NCI-H2196 treated with DMSO at 0.1 percent for 48 hours (cell line): ENCODE measurements at regions not wholly inside any gene's neighbourhood (a gene's known extent, or its start where the extent isn't known, plus 50 kb on each side); places are given as distances from the start of the nearest gene placed in this dataset.
A peak's percentile ranks its signal among the peaks of the same experiment; 100 is the strongest.

Experiments
- DNase-seq: peaks from one replicate; lab custom pipeline; 2025; ENCODE audit not compliant: unreplicated experiment; lab: John Stamatoyannopoulos, UW

DNA sequence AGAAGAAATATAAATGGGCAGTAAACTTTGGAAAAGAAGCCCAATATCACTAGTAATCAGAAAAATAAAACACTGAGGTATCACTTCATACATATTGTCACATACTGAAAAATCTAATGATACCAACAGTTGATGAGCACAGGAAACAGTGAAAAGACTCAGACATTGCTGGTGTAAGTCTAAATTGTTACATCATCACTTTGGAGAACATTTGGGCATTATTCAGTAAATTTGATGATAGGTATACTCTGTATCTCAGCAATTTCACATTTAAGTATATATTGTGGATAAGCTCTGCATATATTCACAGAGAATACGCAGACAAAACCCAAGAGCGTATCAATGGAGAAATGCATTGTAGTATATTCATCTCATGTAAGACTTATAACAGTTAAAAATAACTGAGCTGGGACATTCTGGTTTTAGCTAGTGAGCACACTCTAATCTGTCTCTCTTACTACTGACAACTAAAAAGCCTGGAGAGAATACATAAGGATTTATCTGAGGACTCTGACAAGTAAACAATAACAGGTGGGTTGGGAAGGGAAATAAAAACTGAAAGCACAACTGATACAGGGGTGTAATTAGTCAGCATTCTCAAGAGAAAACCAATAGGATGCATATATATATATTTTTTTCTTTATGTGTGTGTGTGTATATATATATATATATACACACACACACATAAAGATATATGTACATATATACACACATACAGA, 212.7 kb upstream of the JUN start:
- DNase-seq = no peak

DNA sequence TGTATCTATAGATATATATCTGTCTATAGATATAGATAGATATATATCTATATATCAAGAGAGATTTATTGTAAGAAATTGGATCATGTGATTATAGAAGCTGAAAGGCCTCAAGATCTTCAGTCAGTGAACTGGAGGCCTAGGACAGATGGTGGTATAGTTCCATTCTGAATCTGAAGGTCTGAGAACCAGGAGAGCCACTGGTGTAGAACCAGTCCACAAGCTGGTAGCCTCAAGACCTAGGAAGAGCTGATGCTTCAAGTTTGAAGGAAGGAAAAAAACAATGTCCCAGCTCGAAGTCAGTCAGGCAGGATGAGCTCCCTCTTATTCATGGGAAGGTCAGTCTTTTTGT, 213.2 kb upstream of the JUN start:
- no peak for DNase-seq

DNA sequence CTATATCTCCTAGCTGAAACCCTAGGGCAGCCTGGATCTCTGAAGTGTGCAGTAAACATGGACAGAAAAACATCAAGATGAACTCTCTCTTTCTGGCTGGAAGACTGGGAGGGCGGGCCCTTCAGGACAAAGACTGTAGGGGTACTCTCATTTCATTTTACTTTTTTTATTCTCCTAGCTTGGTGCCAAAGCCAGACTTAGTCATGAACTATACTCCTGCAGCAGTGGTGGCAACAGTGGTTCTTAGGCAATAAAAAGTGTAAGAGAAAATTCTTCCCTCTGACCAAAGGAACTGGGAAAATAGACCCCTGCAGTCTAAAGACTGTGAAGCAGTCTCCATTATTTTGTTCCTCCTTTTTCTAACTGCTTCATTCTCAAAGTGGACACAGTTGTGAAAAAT, 213.8 kb upstream of the JUN start:
- DNase-seq = no peak

DNA sequence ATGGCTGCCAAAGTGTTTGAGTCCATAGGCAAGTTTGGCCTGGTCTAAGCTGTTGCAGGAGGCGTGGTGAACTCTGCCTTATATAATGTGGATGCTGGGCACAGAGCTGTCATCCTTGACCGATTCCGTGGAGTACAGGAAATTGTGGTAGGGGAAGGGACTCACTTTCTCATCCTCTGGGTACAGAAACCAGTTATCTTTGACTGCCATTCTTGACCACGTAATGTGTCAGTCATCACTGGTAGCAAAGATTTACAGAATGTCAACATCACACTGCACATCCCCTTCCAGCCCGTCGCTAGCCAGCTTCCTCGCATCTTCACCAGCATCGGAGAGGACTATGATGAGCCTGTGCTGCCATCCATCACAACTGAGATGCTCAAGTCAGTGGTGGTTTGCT, 215.8 kb upstream of the JUN start:
- DNase-seq = no peak

DNA sequence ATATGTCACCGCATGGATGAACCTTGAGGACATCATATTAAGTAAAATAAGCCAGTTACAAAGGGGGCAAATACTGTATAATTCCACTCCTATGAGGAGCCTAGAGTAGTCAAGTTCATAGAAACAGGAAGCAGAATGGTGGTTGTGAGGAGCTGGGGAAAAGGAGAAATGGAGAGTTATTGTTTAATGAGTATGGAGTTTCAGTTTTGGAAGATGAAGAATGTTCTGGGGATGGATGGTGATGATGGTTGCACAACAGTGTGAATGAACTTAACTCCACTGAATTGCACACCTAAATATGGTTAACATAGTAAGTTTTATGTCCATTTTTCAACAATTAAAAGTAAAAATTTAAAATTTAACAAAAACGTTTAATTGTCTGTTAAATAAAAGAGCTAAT, 220.9 kb upstream of the JUN start:
- no peak for DNase-seq

DNA sequence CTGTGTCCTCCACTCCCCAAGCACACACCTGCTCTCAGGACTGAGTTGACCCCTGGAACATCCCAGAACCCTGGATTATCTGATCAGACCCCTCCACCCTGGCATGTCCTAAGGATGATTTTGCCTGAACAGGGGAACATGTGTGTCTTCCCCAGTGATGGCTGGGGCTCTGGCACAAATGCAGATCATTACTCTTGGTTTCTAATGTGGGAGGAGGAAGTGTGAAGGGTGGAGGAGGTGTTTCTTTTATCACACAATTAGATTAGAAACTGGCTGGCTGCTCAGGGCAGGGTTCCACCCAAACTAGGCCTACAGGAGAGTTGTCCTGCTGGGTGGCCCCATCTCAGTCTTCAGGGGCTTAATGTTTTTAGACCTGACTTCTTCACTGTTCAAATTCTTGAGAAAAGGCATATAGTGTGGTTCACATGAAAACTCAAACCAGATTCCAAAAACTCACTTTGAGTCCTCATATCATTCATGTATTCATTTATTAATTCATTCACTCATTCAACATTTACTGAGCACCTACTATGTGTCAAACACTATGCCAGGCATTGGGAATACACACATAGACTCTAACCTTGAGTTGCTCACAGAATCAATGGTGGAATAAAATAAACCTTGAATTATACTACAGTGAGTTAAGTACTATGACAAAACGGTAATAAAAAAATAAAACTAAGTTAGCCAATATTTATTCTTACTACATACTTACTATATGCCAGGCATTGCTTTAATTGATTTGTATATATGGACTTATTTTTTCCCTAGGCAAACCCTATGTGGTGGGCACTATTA, 221.8 kb upstream of the JUN start:
- DNase-seq = no peak

DNA sequence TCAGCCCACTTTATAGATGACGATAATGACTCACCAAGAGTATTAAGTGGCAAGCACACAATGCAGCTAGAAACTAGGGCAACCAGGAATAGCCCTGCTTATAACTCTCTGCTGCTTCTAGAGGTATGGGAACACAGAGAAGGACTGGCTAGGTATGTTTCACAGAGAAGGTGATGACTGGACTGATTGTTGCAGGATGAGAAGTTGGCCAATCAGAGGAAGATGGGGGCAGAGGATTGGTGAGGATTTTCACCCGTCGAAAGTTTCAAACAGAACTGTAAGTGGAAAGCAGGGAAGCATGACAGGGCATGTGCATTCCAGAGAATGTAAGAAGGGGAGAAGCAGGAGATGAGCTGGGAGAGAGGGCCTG, 222.4 kb upstream of the JUN start:
- no peak for DNase-seq

DNA sequence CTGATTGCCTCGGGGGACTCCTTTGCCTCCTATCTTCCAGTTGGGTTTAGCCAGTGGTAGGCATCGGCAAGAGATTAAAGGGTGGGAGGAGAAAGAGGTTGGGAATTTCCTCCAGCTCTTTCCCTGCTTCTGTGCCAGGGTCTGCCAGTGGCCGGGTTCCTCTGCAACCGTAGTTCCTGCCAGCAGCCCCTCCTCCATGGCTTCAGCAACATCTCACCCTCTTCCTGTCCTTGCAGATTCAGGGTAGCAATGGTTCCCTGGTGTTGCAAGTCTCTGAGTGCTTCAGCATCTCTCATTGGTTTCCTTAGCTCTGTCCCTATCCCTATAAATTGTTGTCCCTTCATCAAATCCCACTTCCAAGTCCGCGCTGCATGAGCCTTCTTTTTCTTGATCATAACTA, 223.1 kb upstream of the JUN start:
- DNase-seq = no peak

DNA sequence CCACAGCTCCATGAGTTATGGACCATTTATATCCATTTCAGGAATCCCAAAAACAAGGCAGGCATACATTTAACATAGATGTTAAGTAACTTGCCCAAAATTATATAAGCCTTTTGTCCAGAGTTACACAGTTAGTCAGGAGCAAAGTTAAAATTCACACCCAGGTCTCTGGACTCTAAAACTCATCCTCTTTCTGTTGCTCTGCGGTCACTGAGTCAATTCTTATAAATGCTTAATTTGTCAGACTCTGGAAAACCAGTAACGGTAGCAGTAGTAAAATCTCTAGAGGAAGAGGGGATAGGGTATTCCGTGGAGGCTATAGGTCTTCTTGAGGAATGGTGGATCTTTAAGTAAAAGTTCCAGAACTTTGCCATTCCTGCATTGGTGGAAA, 223.6 kb upstream of the JUN start:
- no peak for DNase-seq

DNA sequence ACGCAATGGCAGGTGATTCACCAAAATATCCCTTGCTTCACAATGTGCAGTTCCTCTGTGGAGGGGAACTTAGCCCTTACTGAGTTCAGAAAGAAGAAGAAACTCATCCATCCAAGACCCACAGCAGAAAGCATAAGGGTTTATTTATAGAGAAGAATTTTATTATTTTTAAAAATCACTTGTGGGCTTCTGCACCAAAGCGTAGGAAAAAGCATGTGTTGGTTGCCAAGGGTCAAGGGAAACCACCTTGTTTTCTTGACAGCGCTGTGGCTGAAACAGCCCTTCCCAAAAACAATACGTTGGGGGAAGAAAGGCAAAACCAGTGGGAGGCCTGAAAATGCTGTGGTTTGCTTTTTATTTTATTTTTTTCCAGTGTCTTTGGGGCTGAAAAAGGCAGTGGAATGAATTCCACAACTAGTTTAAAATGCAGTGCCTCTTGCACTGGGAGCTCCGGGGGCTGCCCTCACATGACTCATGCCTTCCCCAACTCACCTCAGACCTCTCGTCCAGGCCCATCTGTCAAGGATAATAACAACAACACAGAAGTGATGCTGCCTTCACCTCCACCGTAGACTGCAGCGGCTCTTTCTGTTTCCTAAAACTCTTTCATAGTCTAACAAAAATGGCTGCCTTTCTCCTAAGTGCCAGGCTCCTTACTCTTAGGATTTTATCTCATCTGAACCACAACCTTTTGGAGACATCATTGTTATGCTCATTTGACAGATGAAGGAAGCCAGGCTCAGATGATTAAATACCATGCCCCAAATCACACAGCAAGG, 224.2 kb upstream of the JUN start:
- no peak for DNase-seq

DNA sequence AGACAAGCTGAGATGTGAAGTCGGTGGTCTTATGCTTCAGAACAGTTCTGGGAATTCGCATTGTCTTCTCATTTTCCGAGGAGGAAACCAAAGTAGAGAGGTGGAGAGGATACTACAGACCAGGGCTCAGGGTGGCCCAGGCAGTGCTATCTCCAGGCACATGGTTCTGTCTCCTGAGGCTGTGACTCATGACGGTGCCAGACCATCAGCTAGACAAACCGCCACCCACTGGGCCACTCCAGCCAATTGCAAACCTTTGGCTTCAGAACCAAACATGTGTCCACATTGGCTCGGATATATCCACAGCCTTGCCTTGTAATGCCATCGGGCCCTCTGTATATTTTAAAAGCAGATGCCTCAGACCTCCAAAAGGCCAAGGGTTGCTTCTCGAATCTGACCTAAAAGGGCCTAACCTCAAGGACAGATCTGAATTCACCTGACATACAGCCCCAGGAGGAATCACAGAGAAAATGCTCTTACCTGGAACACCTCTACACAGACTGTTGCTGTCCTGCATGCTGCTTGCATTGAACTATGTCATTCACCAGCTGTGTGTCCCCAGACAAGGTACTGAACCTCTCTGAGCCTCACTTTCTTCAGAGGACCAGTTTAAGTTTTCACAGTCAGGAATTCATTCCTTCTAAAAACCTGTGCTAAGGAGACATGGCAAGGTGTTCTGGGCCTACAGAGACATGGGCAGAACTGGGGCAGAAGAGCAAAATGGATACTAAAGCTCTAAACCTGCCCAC, 224.9 kb upstream of the JUN start:
- DNase-seq = no peak

DNA sequence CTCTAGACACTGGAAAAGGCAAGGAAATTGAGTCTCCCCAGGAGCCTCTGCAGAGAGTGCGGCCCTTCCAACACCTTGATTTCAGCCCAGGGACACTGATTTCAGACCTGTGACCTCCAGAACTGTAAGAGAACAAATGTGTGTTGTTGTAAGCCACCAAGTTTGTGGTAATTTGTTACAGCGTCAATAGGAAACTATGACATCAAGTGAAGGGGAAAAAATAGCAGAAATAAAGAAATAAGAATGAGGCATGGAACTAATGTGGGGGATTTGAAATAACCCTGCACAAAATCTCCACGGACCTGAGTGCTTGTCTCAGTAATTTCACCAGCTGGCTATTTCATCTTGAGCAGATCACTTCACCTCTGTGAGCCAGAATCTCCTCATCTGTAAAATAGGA, 227.8 kb upstream of the JUN start:
- DNase-seq = no peak

DNA sequence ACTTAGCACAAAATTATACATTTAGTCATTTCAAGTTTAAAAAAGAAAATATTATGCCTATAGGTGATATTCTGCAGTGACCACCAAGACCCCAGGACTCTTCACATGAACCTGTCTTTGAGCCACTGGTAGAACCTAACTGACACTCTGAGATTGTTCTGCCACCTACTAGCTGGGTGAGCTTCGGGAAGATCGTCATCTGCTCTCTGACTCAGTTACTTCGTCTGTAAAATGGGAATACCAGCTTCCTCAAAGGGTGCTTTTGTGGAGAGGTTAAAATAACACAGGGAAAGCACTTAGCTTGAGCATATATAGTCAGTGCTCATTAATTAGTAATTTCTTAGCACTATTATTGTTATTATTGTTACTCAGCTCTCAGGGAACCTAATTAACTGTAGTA, 228.5 kb upstream of the JUN start:
- DNase-seq = no peak

DNA sequence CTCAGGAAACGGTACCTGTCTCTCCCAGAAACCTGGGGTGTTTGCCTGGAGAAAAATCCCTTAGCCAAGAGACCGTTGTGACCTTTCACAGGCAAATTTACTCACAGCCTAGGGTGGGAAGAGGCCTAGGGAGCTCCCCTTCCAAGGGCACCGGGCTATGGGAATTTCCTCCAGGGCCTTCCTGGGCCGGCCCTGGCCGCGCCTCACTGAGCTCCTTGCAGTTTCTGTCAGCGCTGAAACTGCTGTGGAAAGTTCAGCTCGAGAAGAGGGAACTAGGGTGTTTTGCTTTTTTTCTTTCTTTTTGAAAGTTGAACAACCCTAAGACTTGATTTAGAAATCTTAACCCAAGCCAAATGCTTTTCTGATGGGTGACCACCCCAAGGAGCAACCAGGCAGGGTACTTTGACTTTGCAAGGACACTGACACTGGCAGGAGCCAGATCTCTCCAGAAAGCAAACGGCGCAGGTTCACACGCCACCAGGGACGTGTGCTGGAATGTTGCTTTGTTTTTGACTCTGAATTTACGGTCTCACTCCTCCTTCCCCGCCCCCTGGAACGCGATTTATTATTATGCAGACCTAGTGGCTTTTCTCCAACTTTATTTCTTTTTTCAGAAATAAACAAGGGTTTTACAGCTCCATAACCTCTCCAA, 229.6 kb upstream of the JUN start:
- no peak for DNase-seq

DNA sequence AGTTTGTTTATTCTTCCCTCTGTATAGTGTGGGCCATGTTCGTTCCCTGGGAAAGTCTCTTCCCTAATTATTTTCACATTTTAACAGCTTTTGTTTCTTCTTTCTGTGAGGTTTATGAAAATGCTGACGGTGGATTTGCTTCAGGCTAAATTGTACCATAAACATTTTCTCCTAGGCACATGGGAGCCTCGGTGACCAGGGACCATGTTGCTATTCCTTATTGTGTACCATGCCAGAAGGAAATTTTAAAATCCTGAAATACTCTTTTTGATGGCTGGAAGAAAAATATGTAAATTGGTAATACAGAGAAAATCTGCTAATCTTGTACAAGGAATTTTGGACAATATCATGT, 230.1 kb upstream of the JUN start:
- DNase-seq = no peak

DNA sequence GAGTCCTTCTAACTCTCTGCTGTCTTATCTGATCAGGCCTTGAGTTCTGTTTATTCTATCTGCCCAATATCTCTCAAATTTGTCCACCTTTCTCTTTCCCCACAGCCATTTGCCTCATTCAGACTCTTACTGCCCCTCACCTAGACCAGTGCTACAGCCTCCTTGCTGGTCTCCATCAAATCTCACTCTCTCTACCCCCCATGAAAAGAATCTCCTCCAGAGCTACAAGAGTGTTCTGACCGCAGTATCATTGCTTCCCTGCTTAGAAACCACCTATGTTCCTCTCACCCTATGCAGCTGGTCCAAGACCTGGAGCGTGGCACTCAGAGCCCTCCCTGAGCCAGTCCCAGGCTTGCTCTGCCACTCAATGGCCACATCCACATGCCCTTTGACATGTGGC, 231.0 kb upstream of the JUN start:
- no peak for DNase-seq

DNA sequence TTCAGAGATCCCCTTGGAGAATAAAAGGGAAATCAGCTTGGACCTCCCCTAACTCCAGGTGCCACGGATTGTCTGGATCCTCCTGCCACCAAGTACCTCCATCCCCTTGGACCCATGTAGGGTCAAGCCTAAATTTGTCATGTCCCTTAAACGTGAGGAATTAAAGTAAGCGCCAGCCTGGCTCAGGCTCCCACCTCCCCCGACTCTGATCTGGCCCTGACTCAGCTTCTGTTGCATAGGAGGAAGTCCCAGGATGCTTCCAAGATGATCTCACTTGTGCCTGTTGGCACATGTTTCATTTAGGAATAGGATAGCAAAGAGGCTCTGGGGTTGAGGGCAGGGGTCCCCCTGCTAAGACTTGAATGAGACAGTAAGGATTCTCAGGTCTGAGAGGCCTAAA, 231.9 kb upstream of the JUN start:
- DNase-seq = no peak

DNA sequence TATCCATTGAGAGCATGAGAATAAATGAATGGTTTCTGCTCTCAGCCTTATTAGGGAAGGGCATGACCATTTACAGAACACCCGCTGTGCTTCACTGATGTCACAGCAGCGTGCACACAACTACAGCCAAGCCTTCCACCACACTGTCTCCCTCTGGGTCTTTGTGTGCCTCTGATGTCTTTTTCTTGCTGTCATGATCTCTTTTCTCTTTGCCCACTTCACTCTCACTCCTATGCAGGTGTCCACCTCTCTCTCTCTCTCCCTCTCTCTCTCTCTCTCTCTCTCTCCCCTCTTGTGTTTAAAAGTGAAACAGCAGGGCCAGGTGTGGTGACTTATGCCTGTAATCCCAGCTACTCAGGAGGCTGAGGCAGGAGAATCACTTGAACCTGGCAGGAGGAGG, 232.5 kb upstream of the JUN start:
- DNase-seq = peak; percentile 19

DNA sequence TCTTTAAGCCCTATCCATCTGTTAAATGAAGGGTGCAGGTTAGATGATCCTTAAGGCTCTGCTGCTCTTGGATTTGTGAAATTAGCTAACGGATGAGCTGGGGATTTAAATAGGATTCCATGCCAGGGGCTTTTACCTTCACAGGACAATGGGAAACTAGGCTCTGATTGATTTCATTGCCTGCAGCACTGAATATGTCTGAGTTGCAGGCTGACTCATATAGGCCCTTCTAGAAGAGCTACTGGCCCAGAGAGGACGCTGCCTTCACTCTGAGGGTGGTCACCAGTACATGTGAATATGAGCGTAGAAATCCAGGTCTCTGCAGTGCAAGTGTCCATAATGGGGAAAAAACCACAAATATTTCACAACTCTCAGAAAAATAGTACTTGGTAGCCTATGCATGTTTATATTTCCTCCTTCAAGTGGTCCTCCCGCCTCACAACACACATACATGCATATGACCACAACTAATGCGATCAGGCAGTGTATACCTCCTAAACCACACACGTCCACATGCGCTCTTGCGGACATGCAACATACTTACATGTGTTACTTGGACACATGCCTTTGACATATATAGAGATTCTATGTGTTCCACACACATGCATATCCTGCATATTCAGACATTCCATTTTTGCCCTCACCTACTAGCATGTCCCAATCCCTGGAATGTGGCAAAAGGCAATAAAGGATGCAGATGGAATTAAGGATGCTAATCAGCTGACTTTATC, 233.8 kb upstream of the JUN start:
- no peak for DNase-seq

DNA sequence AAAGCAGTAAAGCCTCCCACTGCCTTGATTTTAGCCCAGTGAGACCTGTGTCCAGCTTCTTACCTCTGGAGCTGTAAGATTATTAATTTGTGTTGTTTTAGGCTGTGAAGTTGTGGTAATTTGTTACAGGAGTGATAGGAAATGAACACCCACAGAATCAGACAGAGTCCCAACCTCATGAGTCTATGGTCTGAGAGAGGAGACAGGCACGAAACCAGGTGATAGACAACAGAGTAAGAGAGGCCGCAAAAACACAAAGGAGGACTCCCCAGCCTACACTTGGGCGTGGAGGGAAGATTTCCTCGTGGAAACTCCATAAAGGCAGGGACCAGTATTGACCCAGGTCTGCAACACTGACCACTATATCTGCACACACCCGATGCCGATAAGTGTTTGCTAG, 234.6 kb upstream of the JUN start:
- no peak for DNase-seq
